ENCODE measurements at regions not wholly inside any gene's neighbourhood (a gene's known extent, or its start where the extent isn't known, plus 50 kb on each side); places are given as distances from the start of the nearest gene placed in this dataset.
"Not testable (repeated sequence)": the region's sequence is repeated elsewhere in the genome, so short reads cannot be mapped to it uniquely, and the experiment has no call there.

- peak; percentile 12 to 85 (median 50) for DNase-seq
Measured at GRCh38 chr4:49154308-49155103, 168.4 kb downstream of the CWH43 start.

- DNase-seq, result not testable (repeated sequence)
Measured at GRCh38 chr4:49155270-49155669, 169.2 kb downstream of the CWH43 start.

GRCh38 chr4:49156309-49156708 is 170.2 kb downstream of the CWH43 start:
- not testable (repeated sequence) for DNase-seq

DNA sequence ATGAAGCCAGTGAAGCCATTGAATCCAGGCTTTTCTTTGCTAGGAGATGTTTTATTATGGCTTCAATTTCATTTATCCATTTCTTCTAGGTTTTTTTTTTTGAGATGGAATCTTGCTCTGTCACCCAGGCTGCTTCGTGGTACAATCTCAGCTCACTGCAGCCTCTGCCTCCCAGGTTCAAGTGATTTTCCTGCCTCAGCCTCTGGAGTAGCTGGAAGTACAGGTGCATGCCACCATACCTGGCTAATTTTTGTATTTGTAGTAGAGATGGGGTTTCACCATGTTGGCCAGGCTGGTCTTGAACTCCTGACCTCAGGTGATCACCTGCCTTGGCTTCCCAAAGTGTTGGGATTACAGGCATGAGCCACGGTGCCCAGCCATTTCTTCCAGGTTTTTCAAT is 171.6 kb downstream of the CWH43 start:
- DNase-seq, result not testable (repeated sequence)

- not testable (repeated sequence) for DNase-seq
Measured at GRCh38 chr4:49161111-49161541, 175.1 kb downstream of the CWH43 start.

- not testable (repeated sequence) for DNase-seq
Measured at GRCh38 chr4:49164916-49165315, 178.8 kb downstream of the CWH43 start.

- DNase-seq, result not testable (repeated sequence)
Measured at GRCh38 chr4:49177847-49178246, 191.8 kb downstream of the CWH43 start.

DNA sequence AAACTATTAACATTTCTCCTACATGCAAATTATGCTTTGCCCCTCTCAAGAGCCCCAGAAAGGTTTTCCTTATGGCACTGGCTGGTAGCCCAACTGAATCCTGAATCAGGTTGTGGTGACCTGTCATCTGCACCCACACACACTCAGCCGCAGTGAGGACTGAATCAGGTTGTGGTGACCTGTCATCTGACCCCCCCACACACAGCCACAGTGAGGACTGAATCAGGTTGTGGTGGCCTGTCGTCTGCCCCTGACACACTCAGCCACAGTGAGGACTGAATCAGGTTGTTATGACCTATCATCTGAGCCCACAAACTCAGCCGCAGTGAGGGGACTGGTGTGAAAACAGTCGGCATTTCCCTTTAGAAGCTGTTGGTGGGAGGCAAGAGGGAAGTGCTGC is 195.0 kb downstream of the CWH43 start:
- not testable (repeated sequence) for DNase-seq

GRCh38 chr4:49211396-49212194 is 225.5 kb downstream of the CWH43 start:
- DNase-seq, result not testable (repeated sequence)

GRCh38 chr4:49213250-49213649 is 227.2 kb downstream of the CWH43 start:
- DNase-seq, result not testable (repeated sequence)

GRCh38 chr4:49213750-49214149 is 227.7 kb downstream of the CWH43 start:
- not testable (repeated sequence) for DNase-seq

DNA sequence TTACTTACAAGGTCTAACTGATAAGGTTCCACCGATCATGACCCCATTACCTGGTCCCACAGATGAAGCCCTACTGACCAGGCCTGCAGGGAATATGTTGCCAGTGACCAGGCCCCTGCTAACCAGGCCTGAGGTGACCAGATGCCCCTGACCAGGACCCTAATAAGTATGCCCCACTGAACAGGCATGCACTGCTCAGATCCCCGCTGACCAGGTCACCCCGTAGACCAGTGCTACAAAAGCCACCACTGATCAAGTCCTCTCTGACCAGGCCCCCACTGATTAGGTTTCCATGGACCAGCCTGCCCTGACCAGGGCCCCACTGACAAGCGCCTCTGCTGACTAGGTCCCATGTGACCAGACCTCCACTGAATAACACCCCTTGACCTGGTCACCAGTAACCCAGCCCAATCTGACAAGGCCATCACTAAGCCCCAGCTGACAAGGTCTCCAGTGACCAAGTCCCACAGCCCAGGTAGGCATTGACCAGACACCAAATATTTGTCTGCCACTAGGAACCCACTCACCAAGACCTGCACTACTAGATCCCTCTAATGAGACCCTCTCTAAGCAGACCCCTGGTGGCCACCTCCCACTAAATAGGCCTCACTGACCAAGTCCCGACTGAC is 228.5 kb downstream of the CWH43 start:
- not testable (repeated sequence) for DNase-seq

DNA sequence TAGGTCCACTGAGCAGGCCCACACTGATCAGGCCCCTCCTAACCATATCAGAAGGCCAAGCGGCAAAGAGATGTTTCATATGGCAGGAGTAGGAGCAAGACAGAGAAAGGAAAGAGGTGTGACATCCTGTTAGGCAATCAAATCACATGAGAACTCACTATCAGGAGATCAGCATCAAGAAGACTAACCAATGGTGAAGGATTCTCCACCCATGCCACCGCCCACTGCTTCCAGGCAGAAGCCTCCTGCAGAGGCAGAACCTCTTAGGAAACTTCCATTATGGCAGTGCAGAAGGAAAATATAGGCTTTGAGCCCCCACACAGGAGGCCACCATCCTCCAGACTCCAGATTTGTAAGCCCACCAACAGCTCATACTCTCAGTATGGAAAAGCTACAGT is 229.0 kb downstream of the CWH43 start:
- DNase-seq, result not testable (repeated sequence)

GRCh38 chr4:49216606-49217005 is 230.5 kb downstream of the CWH43 start:
- not testable (repeated sequence) for DNase-seq

GRCh38 chr4:49217492-49217891 is 231.4 kb downstream of the CWH43 start:
- no peak for DNase-seq

- DNase-seq, result not testable (repeated sequence)
Measured at GRCh38 chr4:49218094-49218493, 232.0 kb downstream of the CWH43 start.

DNA sequence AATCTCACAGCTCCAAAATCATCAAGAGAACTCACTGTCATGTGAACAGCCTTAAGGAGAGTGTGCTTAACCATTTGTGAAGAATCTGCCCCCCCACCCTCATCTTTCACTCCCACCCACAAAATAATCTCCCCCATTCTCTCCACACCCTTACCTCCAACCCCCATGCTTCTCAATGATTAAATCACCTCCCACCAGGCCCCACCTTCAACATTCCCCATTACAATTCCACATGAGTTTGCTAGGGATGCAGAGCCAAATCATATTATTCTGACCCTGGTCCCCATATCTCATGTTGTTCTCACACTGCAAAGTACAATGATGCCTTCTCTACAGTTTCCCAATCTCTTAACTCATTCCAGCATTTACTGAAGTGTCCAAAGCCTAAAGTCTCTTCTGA is 232.9 kb downstream of the CWH43 start:
- not testable (repeated sequence) for DNase-seq

GRCh38 chr4:49219489-49220225 is 233.6 kb downstream of the CWH43 start:
- DNase-seq, result not testable (repeated sequence)

- no peak for DNase-seq
Measured at GRCh38 chr4:49221209-49221608, 235.1 kb downstream of the CWH43 start.

- DNase-seq, result not testable (repeated sequence)
Measured at GRCh38 chr4:49222810-49223209, 236.7 kb downstream of the CWH43 start.

GRCh38 chr4:49226216-49226866 is 240.3 kb downstream of the CWH43 start:
- DNase-seq, result not testable (repeated sequence)

GRCh38 chr4:49227941-49228340 is 241.9 kb downstream of the CWH43 start:
- DNase-seq, result not testable (repeated sequence)
